ENCODE measurements at regions not wholly inside any gene's neighbourhood (a gene's known extent, or its start where the extent isn't known, plus 50 kb on each side); places are given as distances from the start of the nearest gene placed in this dataset.

GRCh38 chr6:142561511-142562265, 259.9 kb downstream of the ADGRG6 start:
- DNase-seq (ENCODE audit: low read depth, low spot score) = no peak

- DNase-seq (ENCODE audit: low read depth, low spot score) = no peak
These were observed 261.1 kb downstream of the ADGRG6 start for GRCh38 chr6:142562865-142563264.

- no peak for DNase-seq (ENCODE audit: low read depth, low spot score)
These were observed 265.0 kb downstream of the ADGRG6 start for GRCh38 chr6:142566628-142567396.

- DNase-seq (ENCODE audit: low read depth, low spot score) = no peak
These were observed 265.7 kb downstream of the ADGRG6 start for GRCh38 chr6:142567461-142567860.

- no peak for DNase-seq (ENCODE audit: low read depth, low spot score)
These were observed 267.2 kb downstream of the ADGRG6 start for GRCh38 chr6:142568857-142569597.

- no peak for DNase-seq (ENCODE audit: low read depth, low spot score)
These were observed 267.9 kb downstream of the ADGRG6 start for GRCh38 chr6:142569676-142570075.

- DNase-seq (ENCODE audit: low read depth, low spot score) = no peak
These were observed 268.4 kb downstream of the ADGRG6 start for GRCh38 chr6:142570221-142570671.

GRCh38 chr6:142592876-142593275, 291.1 kb downstream of the ADGRG6 start:
- no peak for DNase-seq (ENCODE audit: low read depth, low spot score)

- DNase-seq (ENCODE audit: low read depth, low spot score) = no peak
These were observed 296.0 kb downstream of the ADGRG6 start for GRCh38 chr6:142597836-142598235.

GRCh38 chr6:142601427-142601826, 299.6 kb downstream of the ADGRG6 start:
- no peak for DNase-seq (ENCODE audit: low read depth, low spot score)

GRCh38 chr6:142602972-142603371, 301.2 kb downstream of the ADGRG6 start:
- DNase-seq (ENCODE audit: low read depth, low spot score) = no peak

GRCh38 chr6:142605922-142606485, 304.2 kb downstream of the ADGRG6 start:
- DNase-seq (ENCODE audit: low read depth, low spot score) = no peak

GRCh38 chr6:142612956-142613355, 311.1 kb downstream of the ADGRG6 start:
- no peak for DNase-seq (ENCODE audit: low read depth, low spot score)

- DNase-seq (ENCODE audit: low read depth, low spot score) = no peak
These were observed 312.2 kb downstream of the ADGRG6 start for GRCh38 chr6:142613981-142614380.

GRCh38 chr6:142617158-142617557, 315.4 kb downstream of the ADGRG6 start:
- no peak for DNase-seq (ENCODE audit: low read depth, low spot score)

- DNase-seq (ENCODE audit: low read depth, low spot score) = no peak
These were observed 320.0 kb downstream of the ADGRG6 start for GRCh38 chr6:142621822-142622221.

- no peak for DNase-seq (ENCODE audit: low read depth, low spot score)
These were observed 319.8 kb downstream of the HIVEP2 start for GRCh38 chr6:142624978-142625715.

GRCh38 chr6:142627474-142627873, 317.5 kb downstream of the HIVEP2 start:
- DNase-seq (ENCODE audit: low read depth, low spot score) = no peak

GRCh38 chr6:142631517-142632385, 313.2 kb downstream of the HIVEP2 start:
- no peak for DNase-seq (ENCODE audit: low read depth, low spot score)

GRCh38 chr6:142633317-142633716, 311.7 kb downstream of the HIVEP2 start:
- no peak for DNase-seq (ENCODE audit: low read depth, low spot score)
